Breast epithelium (tissue), 4 donors: ENCODE measurements at regions not wholly inside any gene's neighbourhood (a gene's known extent, or its start where the extent isn't known, plus 50 kb on each side); places are given as distances from the start of the nearest gene placed in this dataset.

Experiments
- DNase-seq, 2 donors: peaks; one replicate each; pipeline ENCODE4 v3.0.0-alpha.2; 2019; ENCODE audit warnings: low spot score in 2 of 2
- H3K27ac ChIP-seq, 2 donors: fragments of 200-600 bp; sonication (generic) in 1 of 2; one replicate each; pipeline ENCODE4 v1.5.1; 2016 to 2019; ENCODE audit warnings: mild to moderate bottlenecking in 1 of 2
- H3K27me3 ChIP-seq, 2 donors: fragments of 200-600 bp; sonication (generic) in 1 of 2; one replicate each; pipeline versions ENCODE4 v1.5.1 to v1.6.0; 2017 to 2019; ENCODE audit warnings: control low read depth in 1 of 2, mild to moderate bottlenecking in 1 of 2
- H3K36me3 ChIP-seq: fragments of 200-600 bp; one replicate; pipeline ENCODE4 v1.5.1; 2019
- H3K4me1 ChIP-seq, 2 donors: fragments of 200-600 bp; sonication (generic); one replicate each; pipeline ENCODE4 v1.5.1; 2016 to 2019; ENCODE audit warnings: control low read depth in 1 of 2
- H3K4me3 ChIP-seq, 3 donors: fragments of 200-600 bp; sonication (generic); 1 replicate in 2 of 3; 2 replicates in 1 of 3; pipeline ENCODE4 v1.5.1; 2016 to 2019; ENCODE audit warnings: mild to moderate bottlenecking in 3 of 3, moderate library complexity in 2 of 3
- H3K9me3 ChIP-seq, 2 donors: fragments of 200-600 bp; sonication (generic) in 1 of 2; one replicate each; pipeline ENCODE4 v1.5.1; 2016 to 2019; ENCODE audit warnings: control low read depth in 1 of 2
- POLR2A ChIP-seq: fragments of 450-650 bp; IDR thresholded peaks from one replicate; pipeline ENCODE4 v1.6.1; 2016; ENCODE audit warnings: antibody characterized with exemption, mild to moderate bottlenecking, moderate library complexity
- POLR2AphosphoS5 ChIP-seq, 3 donors: sonication (generic); formaldehyde crosslinking; IDR thresholded peaks; one replicate each; pipeline ENCODE4 v1.6.1; 2017; ENCODE audit warnings: antibody characterized with exemption in 3 of 3
- intact Hi-C: fragments of 100-400 bp; cut with DNase I; formaldehyde crosslinking; loops from one replicate; pipeline ENCODE4 v1.15.1; 2023; ENCODE audit warnings: low total_unique reads
- TF ChIP-seq, protein P1 (sequence below), 3 donors: fragments of 450-650 bp; IDR thresholded peaks; one replicate each; pipeline ENCODE4 v1.5.1; 2016 to 2017; ENCODE audit warnings: antibody characterized with exemption in 3 of 3, mild to moderate bottlenecking in 3 of 3, moderate library complexity in 3 of 3

DNA sequence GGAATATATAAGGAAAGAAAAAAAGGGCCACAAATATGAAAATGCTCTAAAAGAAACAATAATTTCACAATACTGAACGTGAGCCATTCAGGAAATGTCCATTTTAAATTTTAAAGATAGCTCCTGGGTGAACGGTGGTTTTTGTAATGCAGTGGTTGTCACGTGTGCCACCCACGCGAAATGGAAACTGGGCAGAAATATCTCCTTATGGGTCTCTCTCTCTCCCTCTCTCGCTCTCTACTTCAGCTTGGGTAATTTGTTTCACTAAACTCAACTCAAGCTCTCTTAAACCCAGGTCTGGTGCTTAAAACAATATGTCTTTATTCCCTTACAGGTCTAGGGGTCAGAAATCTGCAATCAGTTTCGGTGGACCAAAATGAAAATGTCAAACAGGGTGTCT, 150.8 kb downstream of the OR2B2 start:
- no peak overlapping the region for H3K4me3 ChIP-seq
- H3K27ac ChIP-seq = no peak overlapping the region
- H3K9me3 ChIP-seq = no peaks in the 10 kb centered on the region
- no peak for DNase-seq
- H3K36me3 ChIP-seq = no peaks in the 10 kb centered on the region
- TF ChIP-seq POLR2A (no peak), POLR2AphosphoS5 (IDR thresholded peaks at IDR 0.05) (no peak)
- TF ChIP-seq, protein P1, sequence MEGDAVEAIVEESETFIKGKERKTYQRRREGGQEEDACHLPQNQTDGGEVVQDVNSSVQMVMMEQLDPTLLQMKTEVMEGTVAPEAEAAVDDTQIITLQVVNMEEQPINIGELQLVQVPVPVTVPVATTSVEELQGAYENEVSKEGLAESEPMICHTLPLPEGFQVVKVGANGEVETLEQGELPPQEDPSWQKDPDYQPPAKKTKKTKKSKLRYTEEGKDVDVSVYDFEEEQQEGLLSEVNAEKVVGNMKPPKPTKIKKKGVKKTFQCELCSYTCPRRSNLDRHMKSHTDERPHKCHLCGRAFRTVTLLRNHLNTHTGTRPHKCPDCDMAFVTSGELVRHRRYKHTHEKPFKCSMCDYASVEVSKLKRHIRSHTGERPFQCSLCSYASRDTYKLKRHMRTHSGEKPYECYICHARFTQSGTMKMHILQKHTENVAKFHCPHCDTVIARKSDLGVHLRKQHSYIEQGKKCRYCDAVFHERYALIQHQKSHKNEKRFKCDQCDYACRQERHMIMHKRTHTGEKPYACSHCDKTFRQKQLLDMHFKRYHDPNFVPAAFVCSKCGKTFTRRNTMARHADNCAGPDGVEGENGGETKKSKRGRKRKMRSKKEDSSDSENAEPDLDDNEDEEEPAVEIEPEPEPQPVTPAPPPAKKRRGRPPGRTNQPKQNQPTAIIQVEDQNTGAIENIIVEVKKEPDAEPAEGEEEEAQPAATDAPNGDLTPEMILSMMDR (IDR thresholded peaks at IDR 0.05) = no peak
- H3K27me3 ChIP-seq = peaks cover 0 to 6% of the 10 kb centered on the region in 2 donors
- no peaks in the 10 kb centered on the region for H3K4me1 ChIP-seq
- intact Hi-C loops = no loop called here

- Histone ChIP-seq H3K4me1 (no peaks in the 10 kb centered on the region), H3K36me3 (no peaks in the 10 kb centered on the region), H3K27ac (no peak overlapping the region), H3K27me3 (peaks cover 0 to 5% of the 10 kb centered on the region in 2 donors), H3K9me3 (no peaks in the 10 kb centered on the region), H3K4me3 (no peak overlapping the region)
- DNase-seq = no peak
- TF ChIP-seq, protein P1 (IDR thresholded peaks at IDR 0.05) = no peak
- no peak for TF ChIP-seq POLR2AphosphoS5 (IDR thresholded peaks at IDR 0.05)
- no peak for TF ChIP-seq POLR2A
- intact Hi-C loops = no loop called here
These were observed 151.7 kb downstream of the OR2B2 start for GRCh38 chr6:27760464-27760863.

- intact Hi-C loops = no loop called here
- Histone ChIP-seq H3K4me1 (no peaks in the 10 kb centered on the region), H3K27me3 (no peaks in the 10 kb centered on the region), H3K4me3 (no peak overlapping the region), H3K36me3 (no peaks in the 10 kb centered on the region), H3K27ac (no peak overlapping the region), H3K9me3 (no peaks in the 10 kb centered on the region)
- no peak for DNase-seq
- TF ChIP-seq POLR2AphosphoS5 (IDR thresholded peaks at IDR 0.05) = no peak
- TF ChIP-seq, protein P1 (IDR thresholded peaks at IDR 0.05) = no peak
- no peak for TF ChIP-seq POLR2A
These were observed 152.3 kb downstream of the OR2B2 start for GRCh38 chr6:27759930-27760329.

- intact Hi-C loops = no loop called here
- Histone ChIP-seq H3K9me3 (no peaks in the 10 kb centered on the region), H3K4me3 (no peak overlapping the region), H3K36me3 (no peaks in the 10 kb centered on the region), H3K4me1 (no peaks in the 10 kb centered on the region), H3K27ac (no peak overlapping the region), H3K27me3 (no peaks in the 10 kb centered on the region)
- no peak for DNase-seq
- TF ChIP-seq POLR2AphosphoS5 (IDR thresholded peaks at IDR 0.05) (no peak), POLR2A (no peak)
- TF ChIP-seq, protein P1 (IDR thresholded peaks at IDR 0.05) = no peak
These were observed 153.7 kb downstream of the OR2B2 start for GRCh38 chr6:27758491-27758890.

- H3K27me3 ChIP-seq = no peaks in the 10 kb centered on the region
- H3K4me1 ChIP-seq = no peaks in the 10 kb centered on the region
- peak overlapping the region; percentile 1 to 71 (median 63) for H3K4me3 ChIP-seq
- intact Hi-C loops = no loop called here
- no peaks in the 10 kb centered on the region for H3K36me3 ChIP-seq
- peak overlapping the region; percentile 41 to 55 for H3K27ac ChIP-seq
- DNase-seq = peak in 1 of 2 donors; percentile 39
- TF ChIP-seq, protein P1 (IDR thresholded peaks at IDR 0.05) = no peak
- H3K9me3 ChIP-seq = no peaks in the 10 kb centered on the region
These were observed 154.9 kb downstream of the OR2B2 start for GRCh38 chr6:27757307-27757706.
